ENCODE measurements at regions not wholly inside any gene's neighbourhood (a gene's known extent, or its start where the extent isn't known, plus 50 kb on each side); places are given as distances from the start of the nearest gene placed in this dataset.

DNA sequence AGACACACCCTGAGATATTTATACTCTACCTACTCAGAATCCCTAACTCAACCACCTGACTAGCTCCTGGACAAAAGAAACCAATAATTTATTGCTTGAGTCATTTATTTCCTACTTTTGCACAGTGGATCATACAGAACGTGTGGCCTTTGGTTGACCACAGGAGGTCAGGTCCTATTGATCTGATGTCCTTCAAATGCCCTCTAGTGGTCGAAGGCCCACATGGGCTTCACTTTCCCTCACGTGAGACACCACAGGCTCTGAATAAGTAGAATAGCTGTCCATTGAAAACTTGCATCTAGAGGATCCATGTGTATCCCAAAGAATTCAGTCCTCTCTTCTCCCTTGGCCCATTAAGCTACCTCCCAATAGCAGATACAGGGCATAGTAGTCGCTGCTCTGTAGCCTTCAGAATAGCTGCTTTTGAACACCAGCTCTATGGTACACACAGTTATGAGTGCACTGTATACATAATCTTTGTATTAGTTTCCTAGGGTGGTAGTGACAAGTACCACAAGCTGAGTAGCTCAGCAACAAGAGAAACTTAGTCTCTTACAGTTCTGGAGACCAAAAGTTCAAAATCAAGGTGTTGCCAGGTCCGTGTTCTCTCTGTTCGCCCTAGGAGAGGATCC, 177.6 kb upstream of the SMARCA2 start:
- TF ChIP-seq GATA2 (IDR thresholded peaks at IDR 0.05; ENCODE audit: low read depth, low read length) (no peak), GATA3 (IDR thresholded peaks at IDR 0.05; ENCODE audit: low read depth, low read length) (no peak)

DNA sequence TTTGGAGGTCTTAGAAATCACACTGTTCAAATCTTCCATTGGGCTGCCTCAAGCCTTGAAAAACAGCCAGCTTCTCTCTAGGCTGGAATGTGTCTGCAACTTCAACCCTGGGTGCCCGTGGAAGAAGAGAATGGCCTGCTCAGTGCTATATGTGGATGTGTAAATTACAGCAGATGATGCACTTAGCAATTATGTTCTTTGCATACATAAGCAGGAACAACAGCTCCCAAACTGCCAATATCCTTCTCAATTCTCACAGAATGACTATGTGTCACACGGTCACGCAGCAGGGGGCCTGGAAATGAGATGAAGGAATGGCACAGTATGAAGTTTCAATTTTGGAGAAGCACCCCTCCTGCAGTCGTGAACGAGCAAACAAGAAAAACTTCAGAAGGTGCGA, 175.2 kb upstream of the SMARCA2 start:
- no peak for TF ChIP-seq GATA3 (IDR thresholded peaks at IDR 0.05; ENCODE audit: low read depth, low read length)
- no peak for TF ChIP-seq GATA2 (IDR thresholded peaks at IDR 0.05; ENCODE audit: low read depth, low read length)

DNA sequence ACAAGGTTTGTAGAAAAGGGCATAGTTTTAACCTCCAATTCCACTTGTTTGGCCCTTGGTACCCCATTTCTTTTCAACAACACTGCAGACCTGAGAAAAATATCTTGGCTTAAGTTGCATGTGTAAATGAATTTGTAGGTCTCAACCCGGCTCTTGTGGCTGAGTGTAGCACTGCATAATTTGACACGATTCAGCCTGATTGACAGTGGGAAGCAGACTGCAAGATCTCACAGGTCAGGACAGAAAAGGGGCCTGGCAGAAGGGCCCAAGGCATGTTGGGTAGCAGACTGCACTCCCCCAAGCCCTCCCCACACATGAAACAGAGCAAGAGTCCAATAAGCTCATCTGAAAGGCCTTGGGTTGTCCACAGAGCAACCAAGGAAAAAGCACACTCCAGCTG, 169.7 kb upstream of the SMARCA2 start:
- TF ChIP-seq GATA2 (IDR thresholded peaks at IDR 0.05; ENCODE audit: low read depth, low read length): no peak
- no peak for TF ChIP-seq GATA3 (IDR thresholded peaks at IDR 0.05; ENCODE audit: low read depth, low read length)

DNA sequence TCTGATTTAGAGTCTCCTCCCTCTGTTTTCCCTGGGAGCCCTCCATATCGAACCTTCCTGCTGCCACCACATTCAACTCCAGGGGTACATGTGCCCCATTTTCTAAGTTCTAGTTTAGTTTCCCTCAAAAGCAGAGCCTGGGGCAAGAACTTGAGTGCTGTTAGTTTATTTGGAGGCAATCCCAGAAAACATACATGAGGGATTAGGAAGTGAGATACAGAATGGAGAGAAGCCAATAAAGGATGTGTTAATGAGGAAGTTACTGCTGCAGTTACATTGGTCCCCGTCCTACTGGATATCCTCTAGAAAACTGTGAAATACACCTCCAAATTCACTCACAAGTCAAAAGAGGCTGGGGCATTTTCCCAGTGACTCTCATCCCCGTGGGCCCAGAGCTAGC, 159.4 kb upstream of the SMARCA2 start:
- TF ChIP-seq GATA2 (IDR thresholded peaks at IDR 0.05; ENCODE audit: low read depth, low read length): no peak
- no peak for TF ChIP-seq GATA3 (IDR thresholded peaks at IDR 0.05; ENCODE audit: low read depth, low read length)

DNA sequence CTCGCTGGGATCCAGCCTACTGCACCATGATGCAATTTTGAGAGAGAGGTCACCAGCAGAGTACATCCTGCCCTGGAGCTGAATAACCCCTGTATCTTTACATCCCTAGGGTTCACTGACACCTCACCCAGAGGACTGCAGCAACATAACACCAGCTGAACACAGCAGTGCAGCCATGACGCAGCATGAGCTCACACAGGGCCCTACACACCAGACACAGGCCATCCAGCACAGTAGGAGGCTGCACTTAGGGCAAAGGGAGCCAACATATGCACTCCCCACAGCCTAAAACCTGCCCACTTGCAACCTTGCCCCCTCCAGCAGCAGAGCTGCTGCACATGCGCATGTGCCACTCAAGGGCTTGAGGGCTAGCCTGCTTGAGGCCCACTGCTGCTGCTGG, 157.3 kb upstream of the SMARCA2 start:
- TF ChIP-seq GATA2 (IDR thresholded peaks at IDR 0.05; ENCODE audit: low read depth, low read length) (no peak), GATA3 (IDR thresholded peaks at IDR 0.05; ENCODE audit: low read depth, low read length) (no peak)

DNA sequence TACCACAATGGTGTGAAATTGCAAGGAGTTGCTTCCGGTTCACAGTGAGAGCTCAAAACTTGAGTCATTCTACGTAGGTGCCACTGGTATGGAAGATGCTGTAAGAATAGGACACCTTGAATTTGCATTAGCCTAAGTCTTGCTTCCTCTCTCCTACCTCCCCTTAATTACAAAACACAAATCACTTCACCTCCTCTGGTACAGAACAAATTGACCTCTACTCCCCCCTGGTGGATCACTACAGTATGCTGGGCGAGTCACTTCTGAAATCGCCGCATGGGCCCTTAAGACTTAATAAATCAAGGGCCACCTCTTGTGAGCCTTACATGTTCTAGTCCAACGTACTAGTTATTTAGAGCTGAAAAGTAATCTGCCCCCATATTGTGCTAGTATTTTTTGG, 145.3 kb upstream of the SMARCA2 start:
- TF ChIP-seq GATA3 (IDR thresholded peaks at IDR 0.05; ENCODE audit: low read depth, low read length) (no peak), GATA2 (IDR thresholded peaks at IDR 0.05; ENCODE audit: low read depth, low read length) (no peak)

DNA sequence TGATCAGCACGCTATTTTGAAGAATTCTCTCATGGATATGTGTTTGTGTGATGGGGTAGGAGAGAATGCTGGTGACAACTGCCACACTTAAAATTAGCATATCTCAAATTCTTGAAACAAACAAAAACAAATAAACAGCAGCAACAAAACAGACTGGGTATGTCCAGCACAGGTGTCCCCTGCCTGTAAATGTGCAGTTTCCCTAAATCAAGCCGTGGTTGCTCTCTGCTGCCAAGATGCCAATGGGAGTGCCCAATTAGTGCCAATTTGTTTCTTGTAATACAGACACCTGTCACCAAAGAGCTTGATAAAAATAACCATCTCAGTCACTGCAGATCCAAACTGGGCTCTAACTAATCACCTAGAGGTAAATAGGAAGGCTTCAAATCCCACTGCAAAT, 144.2 kb upstream of the SMARCA2 start:
- no peak for TF ChIP-seq GATA3 (IDR thresholded peaks at IDR 0.05; ENCODE audit: low read depth, low read length)
- TF ChIP-seq GATA2 (IDR thresholded peaks at IDR 0.05; ENCODE audit: low read depth, low read length): no peak

DNA sequence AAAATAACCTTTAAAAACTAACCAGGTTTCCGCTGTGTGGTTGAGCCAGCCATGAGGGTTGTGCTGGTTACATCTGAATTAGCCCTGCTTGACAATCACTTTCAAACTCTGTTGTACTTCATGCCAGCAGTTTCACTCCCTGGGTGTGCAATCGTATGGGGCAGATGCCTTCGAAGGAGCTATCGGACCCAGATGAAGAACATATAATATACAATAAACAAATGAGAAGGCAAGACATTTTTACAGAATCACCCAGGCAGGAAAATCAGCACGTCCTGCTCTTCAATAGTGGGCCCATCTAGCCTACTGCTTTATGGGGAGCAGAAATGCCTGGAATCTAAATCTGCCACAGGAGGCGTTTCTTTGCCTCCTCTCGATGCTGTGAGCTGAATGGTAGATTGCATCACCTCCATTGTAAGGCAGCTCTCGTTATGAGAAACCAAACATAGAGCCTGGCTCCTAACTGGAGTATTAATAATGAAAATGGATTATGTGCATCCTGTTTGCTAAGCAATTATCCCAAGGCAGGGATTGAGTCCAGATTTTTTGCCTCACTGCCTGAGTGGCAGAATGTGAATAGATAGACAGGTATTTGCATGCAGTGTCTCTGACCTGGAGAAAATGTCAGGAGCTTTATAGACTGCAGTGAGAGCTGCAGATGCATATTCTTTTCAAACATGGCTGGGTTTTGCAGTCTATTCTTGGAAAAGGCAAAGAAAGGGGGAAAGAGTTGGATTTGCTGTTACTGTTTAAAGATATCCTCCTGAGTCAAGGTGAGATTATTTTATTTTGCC, 143.3 kb upstream of the SMARCA2 start:
- no peak for TF ChIP-seq GATA2 (IDR thresholded peaks at IDR 0.05; ENCODE audit: low read depth, low read length)
- no peak for TF ChIP-seq GATA3 (IDR thresholded peaks at IDR 0.05; ENCODE audit: low read depth, low read length)

DNA sequence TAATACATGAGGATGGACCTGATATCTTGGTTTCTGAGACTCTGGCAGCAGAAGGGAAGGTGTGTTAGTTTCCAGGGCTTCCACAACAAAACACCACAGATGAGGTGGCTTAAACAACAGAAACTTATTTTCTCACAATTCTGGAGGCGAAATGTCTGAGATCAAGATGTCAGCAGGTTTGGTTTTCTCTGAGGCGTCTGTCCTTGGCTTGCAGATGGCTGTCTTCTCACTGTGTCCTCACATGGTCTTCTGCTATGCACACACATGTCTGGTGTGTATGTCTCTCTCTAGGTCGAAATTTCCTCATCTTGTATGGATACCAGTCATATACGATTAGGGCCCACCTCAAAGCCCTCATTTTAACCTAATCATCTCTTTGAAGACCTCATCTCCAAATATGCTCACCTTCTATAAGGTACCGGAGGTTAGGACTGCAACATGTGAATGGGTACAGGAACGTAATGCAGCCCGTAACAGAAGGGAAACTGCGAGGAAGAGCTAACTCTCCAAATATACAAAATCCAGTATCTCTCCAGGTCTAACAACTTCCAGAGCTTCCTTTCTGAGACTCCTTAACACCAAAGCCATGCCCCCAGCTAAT, 139.8 kb upstream of the SMARCA2 start:
- TF ChIP-seq GATA2 (IDR thresholded peaks at IDR 0.05; ENCODE audit: low read depth, low read length) (no peak), GATA3 (IDR thresholded peaks at IDR 0.05; ENCODE audit: low read depth, low read length) (no peak)

DNA sequence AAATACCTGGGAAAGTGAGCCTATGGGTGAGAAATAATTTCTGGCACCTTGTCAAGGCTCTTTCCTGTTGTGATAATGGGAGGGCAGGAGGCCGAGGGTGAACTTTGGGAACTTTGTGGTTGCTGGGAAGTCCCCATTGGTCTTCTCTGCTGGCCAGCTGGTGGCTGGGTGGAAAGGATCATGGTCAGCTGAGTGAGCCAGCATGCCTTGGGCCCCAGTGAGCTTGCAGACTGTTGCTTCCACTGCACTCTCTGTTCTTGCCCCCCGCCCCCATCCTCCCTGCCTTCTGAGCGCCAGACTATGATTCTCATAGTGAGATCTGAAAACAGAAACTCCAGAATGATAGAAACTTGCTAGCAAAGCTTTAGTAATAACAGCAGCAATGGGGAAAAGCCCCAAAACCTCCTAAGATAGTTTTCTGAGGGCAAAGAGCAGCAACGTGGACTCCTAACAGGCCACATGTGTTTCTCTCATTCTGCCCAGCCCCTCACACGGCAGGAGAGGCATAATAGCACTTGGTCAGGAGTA, 139.2 kb upstream of the SMARCA2 start:
- no peak for TF ChIP-seq GATA2 (IDR thresholded peaks at IDR 0.05; ENCODE audit: low read depth, low read length)
- no peak for TF ChIP-seq GATA3 (IDR thresholded peaks at IDR 0.05; ENCODE audit: low read depth, low read length)

DNA sequence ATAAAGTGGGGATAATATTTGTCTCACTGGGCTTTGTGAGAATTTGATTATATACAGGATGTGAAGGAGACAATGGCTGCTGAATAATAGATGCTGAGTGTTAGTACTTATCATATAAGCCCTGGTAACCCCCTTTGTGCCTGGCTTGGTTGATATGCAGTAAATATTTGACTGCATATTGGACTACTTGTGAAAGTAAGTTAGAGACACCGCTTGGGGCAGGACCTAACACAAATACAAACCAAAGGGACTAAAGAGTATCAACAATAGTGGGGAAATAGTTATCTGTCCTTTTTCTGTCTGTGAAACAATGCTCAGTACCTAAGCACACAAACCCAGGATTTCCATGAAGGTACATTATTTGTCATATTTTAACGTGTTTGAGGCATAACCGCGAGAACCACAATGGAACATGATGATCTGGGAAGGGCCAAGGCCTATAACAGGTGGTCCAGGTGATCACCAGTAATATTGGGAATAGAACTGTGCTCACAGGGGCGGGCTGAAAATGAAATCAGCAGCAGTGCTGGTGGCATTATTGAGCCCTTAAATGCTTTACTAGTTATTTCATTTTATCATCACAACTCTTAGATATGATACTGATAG, 138.2 kb upstream of the SMARCA2 start:
- TF ChIP-seq GATA2 (IDR thresholded peaks at IDR 0.05; ENCODE audit: low read depth, low read length) (no peak), GATA3 (IDR thresholded peaks at IDR 0.05; ENCODE audit: low read depth, low read length) (no peak)

DNA sequence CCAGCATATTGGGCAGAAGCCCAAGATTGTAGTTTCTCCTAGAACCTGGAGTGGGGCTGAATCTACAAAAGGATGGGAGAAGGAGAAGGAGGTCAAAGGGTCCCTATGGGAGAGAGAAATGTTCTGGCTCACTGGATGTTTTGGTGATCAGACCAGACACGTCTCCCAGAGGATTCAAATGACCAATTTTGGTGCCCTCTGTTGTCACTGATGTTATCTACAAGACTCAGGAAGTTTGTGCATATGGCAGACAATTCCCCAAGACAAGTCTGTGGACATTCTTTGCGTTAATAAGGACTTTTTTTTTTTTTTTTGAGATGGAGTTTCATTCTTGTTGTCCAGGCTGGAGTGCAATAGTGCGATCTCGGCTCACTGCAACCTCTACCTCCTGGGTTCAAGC, 137.2 kb upstream of the SMARCA2 start:
- TF ChIP-seq GATA3 (IDR thresholded peaks at IDR 0.05; ENCODE audit: low read depth, low read length) (no peak), GATA2 (IDR thresholded peaks at IDR 0.05; ENCODE audit: low read depth, low read length) (no peak)

DNA sequence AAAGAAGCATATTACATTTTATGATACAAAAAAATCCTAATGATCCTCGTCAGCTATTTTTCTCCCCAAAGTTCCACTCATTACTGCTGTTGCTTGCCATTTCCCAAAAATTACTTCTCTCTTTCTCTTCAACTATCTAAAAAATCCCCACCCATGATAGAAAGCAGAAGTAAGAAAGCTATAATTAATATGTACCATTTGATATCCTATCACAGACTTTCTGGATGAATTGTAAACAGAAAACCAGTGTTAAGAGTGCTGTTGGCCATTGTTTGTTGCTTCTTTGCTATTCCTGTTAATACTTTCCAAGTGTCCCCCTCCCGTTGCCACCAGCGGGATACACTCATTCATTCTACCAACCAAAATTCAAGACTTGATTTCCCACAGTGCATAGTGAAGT, 136.3 kb upstream of the SMARCA2 start:
- TF ChIP-seq GATA3 (IDR thresholded peaks at IDR 0.05; ENCODE audit: low read depth, low read length): no peak
- TF ChIP-seq GATA2 (IDR thresholded peaks at IDR 0.05; ENCODE audit: low read depth, low read length): no peak

DNA sequence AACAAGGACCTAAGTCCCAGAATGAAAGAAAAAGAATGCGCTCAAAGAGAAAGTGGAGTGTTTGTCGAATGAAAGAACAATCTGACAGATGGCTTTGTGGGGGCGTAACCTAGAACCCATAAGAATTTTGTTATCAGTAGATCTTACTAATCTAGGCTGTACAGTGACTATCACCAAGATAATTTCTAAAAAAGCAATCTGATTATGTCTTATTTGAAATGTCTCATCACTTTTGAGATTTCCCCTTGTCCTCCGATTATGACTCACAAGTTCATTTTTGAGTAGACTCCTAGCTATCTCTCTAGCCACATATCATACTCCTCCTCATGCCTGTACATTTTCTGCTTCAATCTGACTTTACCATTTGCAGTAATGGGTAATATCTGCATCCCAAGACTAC, 135.6 kb upstream of the SMARCA2 start:
- TF ChIP-seq GATA3 (IDR thresholded peaks at IDR 0.05; ENCODE audit: low read depth, low read length): no peak
- no peak for TF ChIP-seq GATA2 (IDR thresholded peaks at IDR 0.05; ENCODE audit: low read depth, low read length)
